Colonic mucosa (tissue), 4 donors: ENCODE measurements at regions not wholly inside any gene's neighbourhood (a gene's known extent, or its start where the extent isn't known, plus 50 kb on each side); places are given as distances from the start of the nearest gene placed in this dataset.

Experiments used
- DNase-seq: peaks from one replicate; pipeline ENCODE4 v3.0.0-alpha.2; 2020
- H3K27ac ChIP-seq: fragments of 200-600 bp; one replicate; pipeline ENCODE4 v1.8.0; 2021
- H3K27me3 ChIP-seq: fragments of 200-600 bp; one replicate; pipeline ENCODE4 v1.8.0; 2021
- H3K36me3 ChIP-seq: fragments of 200-600 bp; one replicate; pipeline ENCODE4 v1.8.0; 2021
- H3K4me1 ChIP-seq: fragments of 200-600 bp; one replicate; pipeline ENCODE4 v1.8.0; 2021; ENCODE audit warnings: mild to moderate bottlenecking
- H3K4me3 ChIP-seq: fragments of 200-600 bp; one replicate; pipeline ENCODE4 v1.8.0; 2021
- H3K9ac ChIP-seq, 2 donors: one replicate each; pipeline ENCODE4 v1.7.0; 2013; ENCODE audit warnings: control low read depth in 2 of 2, low read depth in 2 of 2, low read length in 2 of 2
- H3K9me3 ChIP-seq: fragments of 200-600 bp; one replicate; pipeline ENCODE4 v1.8.0; 2021
- CTCF ChIP-seq: fragments of 200-600 bp; IDR thresholded peaks from one replicate; pipeline ENCODE4 v1.8.0; 2022; ENCODE audit warnings: antibody characterized with exemption, mild to moderate bottlenecking
- intact Hi-C: fragments of 100-400 bp; cut with DNase I; formaldehyde crosslinking; loops from one replicate; pipeline ENCODE4 v1.14.1; 2022
- donor health status: healthy.
- donor health status: DM: no; HTN: no; CAD: no.
- donor health status: DM: no; HTN: no; CAD: no.

GRCh38 chr2:107775791-107776190, 50.9 kb upstream of the RGPD4 start:
- TF ChIP-seq CTCF: no peak
- intact Hi-C loops: no loop called here

DNA sequence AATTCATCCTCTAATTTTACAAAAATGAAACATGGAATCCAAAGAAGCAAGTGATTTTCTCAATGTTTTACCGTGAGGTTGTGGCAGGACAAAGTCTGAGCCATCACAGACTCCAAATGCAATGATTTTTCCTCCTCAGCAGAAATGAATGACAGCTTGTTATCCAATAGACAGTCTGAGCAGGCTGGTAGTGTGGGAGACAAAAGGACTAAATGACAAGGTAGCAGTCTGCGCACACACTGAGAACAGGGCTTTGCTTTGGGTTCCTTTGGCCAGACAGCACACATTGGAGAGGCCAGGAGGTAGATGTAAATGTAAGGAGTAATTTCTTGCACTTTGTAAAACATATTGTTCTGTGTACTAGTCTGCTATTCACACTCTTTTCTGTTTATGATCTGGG, 50.3 kb upstream of the RGPD4 start:
- H3K9me3 ChIP-seq: no peaks in the 10 kb centered on the region

More at GRCh38 chr2:107775791-107776190, 50.9 kb upstream of the RGPD4 start:
- Histone ChIP-seq H3K9ac (no peak overlapping the region), H3K27me3 (no peaks in the 10 kb centered on the region), H3K9me3 (no peaks in the 10 kb centered on the region), H3K36me3 (no peaks in the 10 kb centered on the region), H3K4me3 (no peak overlapping the region), H3K4me1 (no peaks in the 10 kb centered on the region), H3K27ac (no peak overlapping the region)
- DNase-seq: no peak

More for the DNA sequence above, 50.3 kb upstream of the RGPD4 start:
- TF ChIP-seq CTCF: no peak
- no peaks in the 10 kb centered on the region for H3K36me3 ChIP-seq
- DNase-seq: no peak
- no peak overlapping the region for H3K27ac ChIP-seq
- H3K9ac ChIP-seq: no peak overlapping the region
- H3K4me3 ChIP-seq: no peak overlapping the region
- H3K27me3 ChIP-seq: no peaks in the 10 kb centered on the region
- H3K4me1 ChIP-seq: no peaks in the 10 kb centered on the region
- intact Hi-C loops: no loop called here
